ENCODE measurements at regions not wholly inside any gene's neighbourhood (a gene's known extent, or its start where the extent isn't known, plus 50 kb on each side); places are given as distances from the start of the nearest gene placed in this dataset.
"Not testable (repeated sequence)": the region's sequence is repeated elsewhere in the genome, so short reads cannot be mapped to it uniquely, and the experiment has no call there.

DNA sequence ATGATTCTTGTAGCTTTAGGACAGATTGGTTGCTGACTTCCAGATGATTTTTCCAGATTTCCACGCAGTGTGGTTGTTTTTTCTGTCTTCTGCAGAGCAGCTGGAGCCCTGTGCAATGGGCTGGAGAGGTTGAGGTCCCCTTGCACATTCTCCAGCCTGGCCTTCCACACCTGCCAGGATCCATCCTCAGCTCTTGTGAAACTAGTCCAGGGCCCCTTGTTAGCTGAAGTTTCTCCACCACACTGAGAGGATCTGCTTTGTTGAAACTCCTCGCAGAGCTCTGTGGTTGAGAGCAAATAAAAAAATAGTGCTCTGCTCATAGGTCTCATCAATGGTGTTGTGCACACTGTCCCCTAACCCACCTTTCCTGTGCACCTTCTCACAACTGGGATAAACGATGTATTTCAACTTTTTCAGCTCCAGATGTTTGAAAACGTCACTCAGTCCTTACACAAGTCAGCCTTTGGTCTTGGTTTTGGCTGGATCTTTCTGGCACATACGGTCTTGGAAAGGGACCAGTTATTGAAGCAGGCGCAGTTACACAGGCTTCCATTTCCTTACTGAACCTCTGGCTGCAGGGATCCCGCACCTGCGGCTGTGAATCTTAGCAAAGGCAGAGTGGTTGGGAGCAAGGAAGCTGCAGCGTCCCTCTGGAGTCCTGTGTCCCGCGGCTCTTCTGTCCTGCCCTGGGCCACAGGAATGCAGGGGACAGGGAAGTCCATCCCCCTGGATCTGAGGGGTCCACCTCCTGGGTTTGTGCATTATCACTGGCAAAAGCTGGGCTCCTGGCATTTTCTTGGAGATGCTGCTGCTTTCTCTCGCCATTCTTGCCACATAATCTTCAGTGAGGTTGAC is 272.0 kb upstream of the DSEL start:
- no peak for DNase-seq (ENCODE audit: low spot score)
- TF ChIP-seq, protein P1, sequence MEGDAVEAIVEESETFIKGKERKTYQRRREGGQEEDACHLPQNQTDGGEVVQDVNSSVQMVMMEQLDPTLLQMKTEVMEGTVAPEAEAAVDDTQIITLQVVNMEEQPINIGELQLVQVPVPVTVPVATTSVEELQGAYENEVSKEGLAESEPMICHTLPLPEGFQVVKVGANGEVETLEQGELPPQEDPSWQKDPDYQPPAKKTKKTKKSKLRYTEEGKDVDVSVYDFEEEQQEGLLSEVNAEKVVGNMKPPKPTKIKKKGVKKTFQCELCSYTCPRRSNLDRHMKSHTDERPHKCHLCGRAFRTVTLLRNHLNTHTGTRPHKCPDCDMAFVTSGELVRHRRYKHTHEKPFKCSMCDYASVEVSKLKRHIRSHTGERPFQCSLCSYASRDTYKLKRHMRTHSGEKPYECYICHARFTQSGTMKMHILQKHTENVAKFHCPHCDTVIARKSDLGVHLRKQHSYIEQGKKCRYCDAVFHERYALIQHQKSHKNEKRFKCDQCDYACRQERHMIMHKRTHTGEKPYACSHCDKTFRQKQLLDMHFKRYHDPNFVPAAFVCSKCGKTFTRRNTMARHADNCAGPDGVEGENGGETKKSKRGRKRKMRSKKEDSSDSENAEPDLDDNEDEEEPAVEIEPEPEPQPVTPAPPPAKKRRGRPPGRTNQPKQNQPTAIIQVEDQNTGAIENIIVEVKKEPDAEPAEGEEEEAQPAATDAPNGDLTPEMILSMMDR (IDR thresholded peaks at IDR 0.05; ENCODE audit: extremely low read depth, missing control alignments): no peak

DNA sequence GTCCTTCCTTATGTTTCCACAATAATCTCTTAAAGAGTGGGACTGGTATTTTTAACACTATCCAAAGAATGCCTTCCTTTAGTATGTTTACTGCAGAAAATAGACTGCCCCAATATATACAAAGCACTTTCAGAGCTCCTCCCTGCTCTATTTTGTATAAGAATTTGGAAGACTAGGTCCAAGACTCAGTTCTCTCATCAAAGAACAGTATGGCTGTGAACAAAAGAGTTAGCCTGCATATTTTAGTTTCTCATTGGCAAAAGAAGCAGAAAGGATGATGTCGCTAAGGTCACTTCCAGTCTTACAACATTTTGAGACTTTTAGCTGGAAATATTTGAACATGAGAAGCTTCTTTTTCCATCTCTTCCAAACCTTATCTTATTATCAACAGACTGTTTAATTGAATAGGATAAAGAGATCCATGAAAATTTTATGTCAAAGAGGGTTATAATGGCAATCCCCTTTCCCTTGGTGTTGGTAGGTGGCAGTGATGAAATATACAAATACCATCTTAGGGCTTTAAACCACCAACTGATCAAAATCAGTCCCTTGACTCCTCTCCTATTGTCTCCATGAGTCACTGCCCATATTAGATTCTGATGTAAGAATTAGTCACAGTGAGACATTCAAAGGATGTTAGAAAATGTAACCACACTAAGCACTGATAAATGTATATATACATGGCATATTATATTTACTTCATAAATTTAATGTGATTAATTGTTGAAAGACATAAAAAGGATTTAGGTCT is 266.9 kb upstream of the DSEL start:
- no peak for DNase-seq (ENCODE audit: low spot score)
- TF ChIP-seq, protein P1 (IDR thresholded peaks at IDR 0.05; ENCODE audit: extremely low read depth, missing control alignments): no peak

DNA sequence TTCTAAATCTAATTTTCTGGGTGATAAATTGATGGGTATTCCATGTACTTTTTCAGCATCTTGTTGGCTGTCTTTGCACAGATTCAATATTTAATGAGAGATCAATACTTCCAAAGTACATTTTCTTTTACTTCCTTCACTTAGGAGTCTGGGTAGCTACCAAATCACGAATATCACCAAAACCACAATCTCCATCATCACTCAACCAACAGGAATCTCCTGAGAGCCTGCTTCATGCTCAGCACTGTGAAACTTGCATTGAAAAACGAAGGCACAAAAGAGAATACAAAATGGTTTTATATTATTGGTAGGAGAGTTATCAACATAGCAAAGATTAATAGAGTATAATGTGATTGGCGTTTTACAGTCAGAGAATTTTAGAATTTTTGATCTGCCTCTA is 261.5 kb upstream of the DSEL start:
- DNase-seq (ENCODE audit: low spot score): no peak
- TF ChIP-seq, protein P1 (IDR thresholded peaks at IDR 0.05; ENCODE audit: extremely low read depth, missing control alignments): no peak

DNA sequence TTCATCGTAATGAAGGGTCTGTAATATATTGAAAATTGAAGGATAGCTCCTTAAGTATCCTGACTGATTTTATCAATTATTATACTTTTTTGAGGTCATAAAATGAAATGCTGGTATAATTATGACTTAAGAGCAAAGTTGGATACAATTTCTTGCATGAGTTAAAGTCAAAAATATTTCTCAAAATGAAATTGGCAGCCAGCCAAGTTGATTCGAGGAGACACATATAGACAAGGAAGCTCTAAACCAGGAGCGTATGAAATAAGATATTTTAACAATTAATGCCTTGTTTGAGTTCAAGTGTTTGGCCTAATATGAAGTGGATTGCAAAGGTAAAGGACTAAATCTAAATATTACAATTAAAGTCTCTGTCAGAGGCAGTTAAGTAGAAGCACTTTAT is 260.4 kb upstream of the DSEL start:
- no peak for DNase-seq (ENCODE audit: low spot score)
- TF ChIP-seq, protein P1 (IDR thresholded peaks at IDR 0.05; ENCODE audit: extremely low read depth, missing control alignments): no peak

DNA sequence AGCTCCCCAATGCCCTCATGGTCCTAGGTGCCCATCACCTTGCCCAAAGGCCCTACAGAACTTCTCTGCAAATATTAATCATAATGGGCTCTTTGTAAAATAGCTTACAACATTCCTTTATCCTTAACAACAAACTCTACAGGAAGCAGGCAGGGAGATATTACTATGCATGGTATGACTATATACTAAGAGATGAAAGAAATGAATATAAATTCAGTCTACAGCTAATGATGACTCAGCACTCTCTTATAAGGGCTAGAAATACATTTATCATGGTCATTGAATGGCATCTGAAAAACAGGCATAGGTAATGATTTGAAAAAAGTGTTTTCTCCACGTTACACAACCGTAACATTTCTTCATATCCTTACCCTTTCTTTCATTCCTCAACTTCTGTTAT is 254.8 kb upstream of the DSEL start:
- DNase-seq (ENCODE audit: low spot score): no peak
- TF ChIP-seq, protein P1 (IDR thresholded peaks at IDR 0.05; ENCODE audit: extremely low read depth, missing control alignments): no peak

DNA sequence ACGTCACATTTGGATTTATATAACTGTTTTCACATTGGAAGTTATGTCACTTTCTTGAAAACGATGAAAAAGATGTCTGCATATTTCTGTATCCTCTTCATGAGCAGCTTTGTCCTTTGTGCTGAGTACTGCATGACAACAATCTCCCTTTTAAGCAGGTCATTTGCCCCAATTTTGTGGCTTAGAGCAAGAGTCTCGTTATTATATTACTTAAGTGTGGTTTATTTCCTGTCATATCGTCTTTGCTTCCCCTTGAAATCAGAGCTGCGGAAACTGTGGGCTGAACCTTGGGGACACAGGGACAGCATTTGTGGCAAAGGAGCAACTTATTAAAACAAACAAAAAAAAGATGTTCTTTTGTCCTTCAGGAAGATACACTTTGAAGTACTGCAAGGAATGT is 254.0 kb upstream of the DSEL start:
- DNase-seq (ENCODE audit: low spot score): no peak
- TF ChIP-seq, protein P1 (IDR thresholded peaks at IDR 0.05; ENCODE audit: extremely low read depth, missing control alignments): no peak

DNA sequence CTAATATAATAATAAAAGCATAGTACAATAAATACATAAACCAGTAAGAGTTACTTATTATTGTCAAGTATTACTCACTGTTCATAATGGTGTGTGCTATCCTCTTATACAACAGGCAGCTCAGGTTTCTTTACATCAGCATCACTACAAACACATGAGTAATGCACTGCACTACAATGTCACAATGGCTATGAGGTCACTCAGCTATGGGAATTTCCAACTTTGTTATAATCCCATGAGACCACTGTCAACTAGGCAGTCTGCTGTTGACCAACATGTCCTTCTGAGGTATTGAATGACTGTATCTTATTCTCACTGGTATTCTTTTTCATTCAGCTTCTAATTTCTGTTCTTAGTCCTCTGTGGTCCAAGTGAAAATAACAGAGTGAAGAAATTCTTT is 250.4 kb upstream of the DSEL start:
- TF ChIP-seq, protein P1 (IDR thresholded peaks at IDR 0.05; ENCODE audit: extremely low read depth, missing control alignments): no peak
- no peak for DNase-seq (ENCODE audit: low spot score)

DNA sequence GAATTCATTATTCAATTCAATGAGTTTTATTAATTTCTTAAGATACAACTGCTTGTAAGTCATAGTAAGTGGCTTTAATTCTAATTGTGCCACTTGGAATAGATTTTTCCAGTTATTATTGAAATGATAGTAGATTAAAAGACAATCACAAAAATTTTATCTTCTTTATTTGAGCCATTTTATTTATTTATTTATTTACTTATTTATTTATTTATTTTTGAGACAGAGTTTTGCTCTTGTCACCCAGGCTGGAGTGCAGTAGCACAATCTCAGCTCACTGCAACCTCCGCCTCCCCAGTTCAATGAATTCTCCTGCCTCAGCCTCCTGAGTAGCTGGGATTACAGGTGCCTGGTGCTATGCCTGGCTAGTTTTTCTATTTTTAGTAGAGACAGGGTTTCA is 235.7 kb upstream of the DSEL start:
- not testable (repeated sequence) for DNase-seq (ENCODE audit: low spot score)
